ENCODE measurements at regions not wholly inside any gene's neighbourhood (a gene's known extent, or its start where the extent isn't known, plus 50 kb on each side); places are given as distances from the start of the nearest gene placed in this dataset.

DNA sequence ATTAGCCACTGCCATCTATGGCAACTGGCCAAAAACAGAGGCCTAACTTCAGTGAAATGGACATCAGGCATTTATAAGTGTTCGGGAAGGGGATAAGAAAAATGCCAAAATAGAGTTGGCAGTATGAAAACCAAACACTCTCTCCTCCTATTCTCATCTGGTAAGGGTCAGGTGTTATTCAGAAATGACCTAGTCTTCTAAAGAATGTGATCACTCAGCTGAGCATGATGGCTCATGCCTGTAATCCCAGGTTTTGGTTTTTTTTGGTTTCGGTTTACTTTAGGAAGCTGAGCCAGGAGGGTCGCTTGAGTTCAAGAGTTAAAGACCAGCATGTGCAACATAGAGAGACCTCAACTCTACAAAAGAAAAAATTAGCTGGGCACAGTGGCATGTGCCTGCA, 170.3 kb downstream of the GRIN2B start:
- TF ChIP-seq, protein P1, sequence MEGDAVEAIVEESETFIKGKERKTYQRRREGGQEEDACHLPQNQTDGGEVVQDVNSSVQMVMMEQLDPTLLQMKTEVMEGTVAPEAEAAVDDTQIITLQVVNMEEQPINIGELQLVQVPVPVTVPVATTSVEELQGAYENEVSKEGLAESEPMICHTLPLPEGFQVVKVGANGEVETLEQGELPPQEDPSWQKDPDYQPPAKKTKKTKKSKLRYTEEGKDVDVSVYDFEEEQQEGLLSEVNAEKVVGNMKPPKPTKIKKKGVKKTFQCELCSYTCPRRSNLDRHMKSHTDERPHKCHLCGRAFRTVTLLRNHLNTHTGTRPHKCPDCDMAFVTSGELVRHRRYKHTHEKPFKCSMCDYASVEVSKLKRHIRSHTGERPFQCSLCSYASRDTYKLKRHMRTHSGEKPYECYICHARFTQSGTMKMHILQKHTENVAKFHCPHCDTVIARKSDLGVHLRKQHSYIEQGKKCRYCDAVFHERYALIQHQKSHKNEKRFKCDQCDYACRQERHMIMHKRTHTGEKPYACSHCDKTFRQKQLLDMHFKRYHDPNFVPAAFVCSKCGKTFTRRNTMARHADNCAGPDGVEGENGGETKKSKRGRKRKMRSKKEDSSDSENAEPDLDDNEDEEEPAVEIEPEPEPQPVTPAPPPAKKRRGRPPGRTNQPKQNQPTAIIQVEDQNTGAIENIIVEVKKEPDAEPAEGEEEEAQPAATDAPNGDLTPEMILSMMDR (conservative IDR thresholded peaks at IDR 0.05; ENCODE audit: low read length): no peak
- TF ChIP-seq EZH2phosphoT487 (IDR thresholded peaks at IDR 0.05; ENCODE audit: borderline replicate concordance, low read depth, low read length): no peak
